NCI-H748 treated with DMSO at 0.1 percent for 48 hours (cell line): ENCODE measurements at regions not wholly inside any gene's neighbourhood (a gene's known extent, or its start where the extent isn't known, plus 50 kb on each side); places are given as distances from the start of the nearest gene placed in this dataset.

Source experiments
- DNase-seq: peaks from one replicate; lab custom pipeline; 2025; lab: John Stamatoyannopoulos, UW

- no peak for DNase-seq
Observed at GRCh38 chr1:118246646-118247045, 61.6 kb upstream of the SPAG17 start.

- no peak for DNase-seq
Observed at GRCh38 chr1:118244194-118244593, 59.2 kb upstream of the SPAG17 start.

DNA sequence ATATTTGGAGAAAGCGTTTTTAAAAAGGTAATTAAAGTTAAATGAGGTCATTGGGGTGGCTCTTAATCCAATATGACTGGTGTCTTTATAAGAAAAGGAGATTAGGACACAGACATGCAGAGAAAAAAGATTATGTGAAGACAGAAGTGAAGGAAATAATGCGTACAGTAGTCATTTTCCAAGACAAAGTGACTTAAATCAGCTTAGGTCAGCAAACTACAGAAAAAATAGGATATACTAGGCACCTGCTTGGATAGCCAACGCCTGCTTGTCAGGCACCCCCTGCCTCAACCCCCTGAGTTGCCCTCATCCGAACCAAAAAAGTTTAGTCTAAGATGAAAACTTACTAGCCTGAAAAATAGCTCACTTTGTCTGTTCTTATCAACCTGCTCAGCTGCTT lies 58.2 kb upstream of the SPAG17 start:
- no peak for DNase-seq
